ENCODE measurements at regions not wholly inside any gene's neighbourhood (a gene's known extent, or its start where the extent isn't known, plus 50 kb on each side); places are given as distances from the start of the nearest gene placed in this dataset.
"Not testable (repeated sequence)": the region's sequence is repeated elsewhere in the genome, so short reads cannot be mapped to it uniquely, and the experiment has no call there.

GRCh38 chr2:137886083-137886831 is 78.0 kb upstream of the HNMT start:
- no peak for DNase-seq (ENCODE audit: low spot score)

- peak; percentile 42 for DNase-seq (ENCODE audit: low spot score)
Measured at GRCh38 chr2:137888845-137889244, 75.4 kb upstream of the HNMT start.

- no peak for DNase-seq (ENCODE audit: low spot score)
Measured at GRCh38 chr2:137892739-137893138, 71.5 kb upstream of the HNMT start.

- no peak for DNase-seq (ENCODE audit: low spot score)
Measured at GRCh38 chr2:137893145-137893544, 71.1 kb upstream of the HNMT start.

- no peak for DNase-seq (ENCODE audit: low spot score)
Measured at GRCh38 chr2:137896467-137896866, 67.8 kb upstream of the HNMT start.

GRCh38 chr2:137897082-137897481 is 67.2 kb upstream of the HNMT start:
- DNase-seq (ENCODE audit: low spot score), result no peak

- DNase-seq (ENCODE audit: low spot score), result no peak
Measured at GRCh38 chr2:137900421-137901141, 63.7 kb upstream of the HNMT start.

- DNase-seq (ENCODE audit: low spot score), result no peak
Measured at GRCh38 chr2:137910641-137911040, 53.6 kb upstream of the HNMT start.

- no peak for DNase-seq (ENCODE audit: low spot score)
Measured at GRCh38 chr2:137912371-137912770, 51.9 kb upstream of the HNMT start.

GRCh38 chr2:137913169-137913568 is 51.1 kb upstream of the HNMT start:
- DNase-seq (ENCODE audit: low spot score), result no peak

- DNase-seq (ENCODE audit: low spot score), result not testable (repeated sequence)
Measured at GRCh38 chr2:137913648-137914047, 50.6 kb upstream of the HNMT start.

Measured in Ammon's horn (tissue), 1 donor.